ENCODE measurements at regions not wholly inside any gene's neighbourhood (a gene's known extent, or its start where the extent isn't known, plus 50 kb on each side); places are given as distances from the start of the nearest gene placed in this dataset.

DNA sequence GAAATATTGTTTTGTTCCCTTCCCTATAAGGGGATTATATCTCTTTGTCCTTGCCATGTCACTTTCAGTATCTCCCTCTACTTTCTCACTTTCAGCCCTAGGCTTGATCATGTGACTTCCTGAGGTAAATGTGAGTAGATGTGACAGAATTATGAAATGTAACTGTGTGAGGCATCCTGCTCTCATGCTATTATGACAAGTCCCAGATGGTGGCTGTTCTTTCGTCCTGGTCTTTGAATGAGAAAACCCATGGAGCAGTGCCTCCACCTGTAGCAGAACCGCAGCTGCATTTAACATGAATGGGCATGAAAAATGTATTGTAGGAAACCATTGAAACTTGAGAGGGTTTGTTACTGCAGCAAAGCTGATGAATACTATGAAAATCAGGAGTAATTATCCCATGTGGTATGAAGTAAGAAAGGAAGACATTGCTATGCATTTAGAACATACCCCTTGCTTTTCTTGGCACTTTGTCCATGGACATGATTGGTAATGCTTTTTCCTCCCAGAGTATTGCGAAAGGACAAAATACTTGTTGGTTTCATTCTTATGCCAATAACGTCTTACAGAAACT, 202.2 kb upstream of the GPRIN3 start:
- H3K56ac ChIP-seq (ENCODE audit: insufficient read length, low read depth, low read length), result no peak overlapping the region
- H2BK20ac ChIP-seq (ENCODE audit: low read depth, low read length, poor library complexity, severe bottlenecking), result no peak overlapping the region
- no peak overlapping the region for H2AFZ ChIP-seq (ENCODE audit: low read length)
- no peak overlapping the region for H3K27ac ChIP-seq (ENCODE audit: insufficient read length, low read depth, low read length)
- no peaks in the 10 kb centered on the region for H3K9me3 ChIP-seq (ENCODE audit: control insufficient read depth, low read depth, low read length)
- no peaks in the 10 kb centered on the region for H3K23me2 ChIP-seq (ENCODE audit: insufficient read length, low read depth, low read length, poor library complexity, severe bottlenecking)
- peaks cover 12 to 15% of the 10 kb centered on the region in 2 experiments for H3K4me1 Mint-ChIP-seq
- no peak overlapping the region for H2BK15ac ChIP-seq (ENCODE audit: low read depth, low read length)
- H2BK5ac ChIP-seq (ENCODE audit: insufficient read length, low read length), result no peak overlapping the region
- no peaks in the 10 kb centered on the region for H3K4me1 ChIP-seq (ENCODE audit: insufficient read depth, low read length)
- no peak overlapping the region for H3K4me2 ChIP-seq (ENCODE audit: insufficient read depth, insufficient read length, low read length)
- H4K8ac ChIP-seq (replicated peaks; ENCODE audit: insufficient read length, low read depth, low read length), result no peak overlapping the region
- H3K79me1 ChIP-seq (ENCODE audit: insufficient read depth, low read depth, low read length, poor library complexity, severe bottlenecking), result no peaks in the 10 kb centered on the region
- H3K27me3 Mint-ChIP-seq (ENCODE audit: low read depth), result no peaks in the 10 kb centered on the region; the same call in 1 of the 2 replicates
- H2AK5ac ChIP-seq (ENCODE audit: insufficient read length, low read length), result no peak overlapping the region
- no peak overlapping the region for H3K18ac ChIP-seq (ENCODE audit: insufficient read length, low read depth, low read length)
- no peak overlapping the region for H4K91ac ChIP-seq (ENCODE audit: insufficient read length, low read depth, low read length)
- WGBS (ENCODE audit: extremely low coverage, insufficient read length, low lambda C conversion rate), result no CpG with 5 or more reads among the region's 4 CpGs
- H3K23ac ChIP-seq (ENCODE audit: insufficient read length, low read depth, low read length), result no peak overlapping the region
- no peak overlapping the region for H2BK120ac ChIP-seq (ENCODE audit: low read depth, low read length, poor library complexity, severe bottlenecking)
- H3K14ac ChIP-seq (ENCODE audit: insufficient read depth, low read length), result no peak overlapping the region
- no peak overlapping the region for H3T11ph ChIP-seq (ENCODE audit: low read length)
- no peak overlapping the region for H3K27ac Mint-ChIP-seq
- H3K9me3 Mint-ChIP-seq, result peaks cover 10 to 12% of the 10 kb centered on the region in 2 experiments
- H3K36me3 Mint-ChIP-seq (ENCODE audit: insufficient read depth in 1 of 3, low read depth in 3 of 3), result peaks cover 4 to 12% (median 7%) of the 10 kb centered on the region in 3 experiments
- H3K27me3 ChIP-seq (ENCODE audit: insufficient read depth, low read length), result no peaks in the 10 kb centered on the region
- H2BK12ac ChIP-seq (ENCODE audit: insufficient read length, low read depth, low read length), result no peak overlapping the region
- H3K4me3 Mint-ChIP-seq, result no peak overlapping the region
- no peaks in the 10 kb centered on the region for H3K79me2 ChIP-seq (ENCODE audit: insufficient read depth, low read length)
- no peak overlapping the region for H3K9ac ChIP-seq (ENCODE audit: extremely low read depth, insufficient read length, low read length)
- TF ChIP-seq CTCF (conservative IDR thresholded peaks at IDR 0.05), result no peak
- DNase-seq, result no peak
- no peaks in the 10 kb centered on the region for H4K20me1 ChIP-seq (ENCODE audit: control insufficient read depth, insufficient read depth, insufficient read length)
- H4K5ac ChIP-seq (ENCODE audit: insufficient read length, low read depth, low read length), result no peak overlapping the region
- no peak overlapping the region for H3K4ac ChIP-seq (ENCODE audit: low read depth, low read length)

Measured in H9 (cell line).